GM23248 (cell line): ENCODE measurements at regions not wholly inside any gene's neighbourhood (a gene's known extent, or its start where the extent isn't known, plus 50 kb on each side); places are given as distances from the start of the nearest gene placed in this dataset.

Experiments
- EZH2 ChIP-seq: fragments of 200-600 bp; sonication (generic); IDR thresholded peaks from 2 replicates; pipeline ENCODE4 v1.6.1; 2018; ENCODE audit warnings: antibody characterized with exemption, mild to moderate bottlenecking; ENCODE audit not compliant: insufficient read depth, poor library complexity, severe bottlenecking
- EZH2phosphoT487 ChIP-seq: fragments of 200-600 bp; sonication (generic); IDR thresholded peaks from 2 replicates; pipeline ENCODE4 v1.6.1; 2018; ENCODE audit warnings: antibody characterized with exemption, moderate library complexity, mild to moderate bottlenecking, low read depth; ENCODE audit not compliant: insufficient read depth

DNA sequence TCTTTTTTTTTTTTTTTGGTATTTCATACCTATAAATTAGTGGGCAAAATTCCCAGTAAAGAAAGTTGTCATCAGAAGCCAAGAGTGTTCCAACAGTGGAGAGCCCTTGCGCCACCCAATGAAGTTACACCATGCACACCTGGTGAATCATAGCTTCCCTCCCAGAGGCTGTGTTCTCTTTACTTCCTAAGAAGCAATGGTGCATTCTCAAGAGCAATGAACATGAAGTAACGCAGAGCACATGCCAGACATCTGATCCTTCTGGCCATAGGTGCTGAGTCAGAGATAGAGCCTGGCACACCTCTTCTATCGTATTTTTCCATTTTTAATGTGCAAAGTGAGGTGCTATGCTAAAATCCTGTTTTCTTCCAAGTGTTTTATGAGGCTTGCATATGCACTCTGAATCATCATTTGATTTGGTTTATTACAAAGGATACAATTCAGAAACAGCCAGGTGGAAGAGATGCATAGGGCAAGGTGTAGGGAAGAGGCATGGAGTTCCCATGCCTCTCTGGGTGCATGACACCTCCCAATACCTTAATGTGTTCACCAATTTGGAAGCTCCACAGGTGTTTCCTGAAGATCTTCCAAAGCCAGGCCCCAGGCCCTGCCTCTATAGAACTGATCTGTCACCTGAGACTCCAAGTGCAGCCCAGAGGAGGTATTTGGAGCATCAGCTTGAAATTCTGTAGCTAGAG, 408.0 kb downstream of the SIPA1L2 start:
- TF ChIP-seq EZH2: no peak
- no peak for TF ChIP-seq EZH2phosphoT487
